GM13977 (cell line): ENCODE measurements at regions not wholly inside any gene's neighbourhood (a gene's known extent, or its start where the extent isn't known, plus 50 kb on each side); places are given as distances from the start of the nearest gene placed in this dataset.
"Not testable (repeated sequence)": the region's sequence is repeated elsewhere in the genome, so short reads cannot be mapped to it uniquely, and the experiment has no call there.

Experiments used
- DNase-seq: peaks from one replicate; pipeline ENCODE4 v3.0.0; 2012; ENCODE audit warnings: low spot score
- CTCF ChIP-seq: IDR thresholded peaks from 2 replicates; pipeline ENCODE4 v1.5.1; 2012; ENCODE audit warnings: mild to moderate bottlenecking, control low read depth; ENCODE audit not compliant: insufficient read depth; ENCODE audit errors: extremely low read depth, missing control alignments
- in situ Hi-C: fragments of 300-500 bp; cut with MboI; formaldehyde crosslinking; loops from one replicate; pipeline ENCODE4 v1.12.0; 2022; ENCODE audit warnings: low sequenced_read_pairs, low pct_unique_long_range_greater_than_20kb, mixed read lengths, inconsistent platforms; ENCODE audit not compliant: unreplicated experiment

- TF ChIP-seq CTCF, result no peak
- no peak for DNase-seq
- in situ Hi-C loops, result no loop called here
Measured at GRCh38 chr2:16069663-16069932, 129.2 kb downstream of the MYCN start.

GRCh38 chr2:16068552-16068940 is 128.2 kb downstream of the MYCN start:
- in situ Hi-C loops, result no loop called here
- no peak for TF ChIP-seq CTCF
- no peak for DNase-seq

GRCh38 chr2:16067866-16068551 is 127.7 kb downstream of the MYCN start:
- TF ChIP-seq CTCF, result no peak
- DNase-seq, result no peak
- in situ Hi-C loops, result no loop called here

GRCh38 chr2:16067444-16067843 is 127.1 kb downstream of the MYCN start:
- DNase-seq, result no peak
- in situ Hi-C loops, result no loop called here
- TF ChIP-seq CTCF, result no peak

- no peak for DNase-seq
- TF ChIP-seq CTCF, result no peak
- in situ Hi-C loops, result no loop called here
Measured at GRCh38 chr2:16067037-16067406, 126.7 kb downstream of the MYCN start.

- in situ Hi-C loops, result no loop called here
- TF ChIP-seq CTCF, result no peak
- DNase-seq, result no peak
Measured at GRCh38 chr2:16066261-16067036, 126.1 kb downstream of the MYCN start.

GRCh38 chr2:16065272-16066069 is 125.1 kb downstream of the MYCN start:
- in situ Hi-C loops, DNase-seq: not testable (repeated sequence)
